ENCODE measurements at regions not wholly inside any gene's neighbourhood (a gene's known extent, or its start where the extent isn't known, plus 50 kb on each side); places are given as distances from the start of the nearest gene placed in this dataset.

- no peak for DNase-seq
Measured at GRCh38 chr2:153189091-153189888, 289.3 kb downstream of the RPRM start.

- no peak for DNase-seq
Measured at GRCh38 chr2:153179808-153180207, 298.8 kb downstream of the RPRM start.

GRCh38 chr2:153169609-153170008, 309.0 kb downstream of the RPRM start:
- no peak for DNase-seq

- peak; percentile 5 for DNase-seq
Measured at GRCh38 chr2:153165021-153165420, 313.5 kb downstream of the RPRM start.

- no peak for DNase-seq
Measured at GRCh38 chr2:153163055-153163454, 315.5 kb downstream of the RPRM start.

- no peak for DNase-seq
Measured at GRCh38 chr2:153156743-153157142, 321.8 kb downstream of the RPRM start.

GRCh38 chr2:153152036-153152435, 326.5 kb downstream of the RPRM start:
- no peak for DNase-seq

- DNase-seq: no peak
Measured at GRCh38 chr2:153145470-153145978, 333.0 kb downstream of the RPRM start.

GRCh38 chr2:153143540-153143939, 335.0 kb downstream of the RPRM start:
- DNase-seq: no peak

GRCh38 chr2:153140498-153140897, 338.1 kb downstream of the RPRM start:
- DNase-seq: no peak

GRCh38 chr2:153138651-153139375, 339.7 kb downstream of the RPRM start:
- DNase-seq: no peak

- no peak for DNase-seq
Measured at GRCh38 chr2:153136216-153136615, 342.3 kb downstream of the RPRM start.

- no peak for DNase-seq
Measured at GRCh38 chr2:153134725-153135124, 343.8 kb downstream of the RPRM start.

GRCh38 chr2:153133716-153134115, 344.8 kb downstream of the RPRM start:
- no peak for DNase-seq

- DNase-seq: no peak
Measured at GRCh38 chr2:153132418-153132817, 346.1 kb downstream of the RPRM start.

GRCh38 chr2:153115141-153115540, 363.4 kb downstream of the RPRM start:
- no peak for DNase-seq

GRCh38 chr2:153110486-153110885, 368.1 kb downstream of the RPRM start:
- no peak for DNase-seq

- no peak for DNase-seq
Measured at GRCh38 chr2:153109793-153110192, 368.8 kb downstream of the RPRM start.

GRCh38 chr2:153106802-153107477, 371.6 kb downstream of the RPRM start:
- no peak for DNase-seq

GRCh38 chr2:153105829-153106578, 372.6 kb downstream of the RPRM start:
- no peak for DNase-seq

- no peak for DNase-seq
Measured at GRCh38 chr2:153101187-153101586, 377.4 kb downstream of the RPRM start.

GRCh38 chr2:153100151-153100550, 378.4 kb downstream of the RPRM start:
- DNase-seq: no peak

GRCh38 chr2:153098073-153098472, 379.7 kb downstream of the ARL6IP6 start:
- DNase-seq: no peak

All from DMS153 (cell line).